AG04450 (cell line): ENCODE measurements at regions not wholly inside any gene's neighbourhood (a gene's known extent, or its start where the extent isn't known, plus 50 kb on each side); places are given as distances from the start of the nearest gene placed in this dataset.
A peak's percentile ranks its signal among the peaks of the same experiment; 100 is the strongest.
"Not testable (repeated sequence)": the region's sequence is repeated elsewhere in the genome, so short reads cannot be mapped to it uniquely, and the experiment has no call there.

Source experiments
- CTCF ChIA-PET: fragments of 300-600, 350-600 bp; formaldehyde crosslinking; extraction: SDS; loops from one replicate; lab custom pipeline; 2022; ENCODE audit warnings: antibody characterized with exemption, inconsistent platforms; lab: Charles Lee
- POLR2A ChIA-PET: fragments of 350-600 bp; formaldehyde crosslinking; extraction: SDS; loops from one replicate; lab custom pipeline; 2021; ENCODE audit warnings: antibody characterized with exemption, inconsistent platforms; lab: Yijun Ruan, JAX
- DNase-seq: peaks from one replicate; pipeline ENCODE4 v3.0.0-alpha.2; 2011; ENCODE audit warnings: low read depth, low spot score
- H3K27ac ChIP-seq: one replicate; pipeline ENCODE4 v1.5.1; 2012; ENCODE audit warnings: low read depth, low read length, control low read depth
- H3K27me3 ChIP-seq: one replicate; pipeline ENCODE4 v1.6.0; 2012; ENCODE audit warnings: low read length; ENCODE audit not compliant: control insufficient read depth, insufficient read depth
- H3K4me3 ChIP-seq: 2 replicates; pipeline ENCODE4 v1.5.1; 2011; ENCODE audit warnings: mild to moderate bottlenecking, low read depth, low read length, control low read depth
- H3K9me3 ChIP-seq: 2 replicates; pipeline ENCODE4 v1.5.1; 2012; ENCODE audit warnings: low read length; ENCODE audit not compliant: control insufficient read depth, insufficient read depth
- CTCF ChIP-seq: IDR thresholded peaks from 2 replicates; pipeline ENCODE4 v1.5.1; 2011; ENCODE audit warnings: low read depth, low read length, control low read depth, inconsistent platforms

- Histone ChIP-seq H3K9me3 (no peaks in the 10 kb centered on the region), H3K27me3 (no peaks in the 10 kb centered on the region), H3K4me3 (no peak overlapping the region), H3K27ac (no peak overlapping the region)
- POLR2A ChIA-PET = no interaction called here
- TF ChIP-seq CTCF = no peak
- no peak for DNase-seq
- CTCF ChIA-PET = interaction anchor here (0.5 to 4.7 kb wide), 38 partner anchors 8 to 1312 kb away, joined by 3 to 66 read pairs (median 4); no protein-coding TSS in a partner anchor
These were observed 235.1 kb upstream of the ANKH start for GRCh38 chr5:15106530-15107283.

GRCh38 chr5:15105799-15106393 is 234.3 kb upstream of the ANKH start:
- Histone ChIP-seq H3K4me3 (no peak overlapping the region), H3K27ac (no peak overlapping the region), H3K9me3 (no peaks in the 10 kb centered on the region), H3K27me3 (no peaks in the 10 kb centered on the region)
- POLR2A ChIA-PET = no interaction called here
- DNase-seq = no peak
- CTCF ChIA-PET = interaction anchor here (0.5 to 4.7 kb wide), 42 partner anchors 8 to 983 kb away, joined by 3 to 66 read pairs (median 3); no protein-coding TSS in a partner anchor
- TF ChIP-seq CTCF = peak; percentile 82

GRCh38 chr5:15103864-15104263 is 232.3 kb upstream of the ANKH start:
- Histone ChIP-seq H3K27ac (no peak overlapping the region), H3K4me3 (no peak overlapping the region), H3K9me3 (no peaks in the 10 kb centered on the region), H3K27me3 (no peaks in the 10 kb centered on the region)
- CTCF ChIA-PET = interaction anchor here (0.6 to 1.9 kb wide), 3 partner anchors 721 to 938 kb away, joined by 3 to 13 read pairs (median 4); no protein-coding TSS in a partner anchor
- DNase-seq = no peak
- POLR2A ChIA-PET = no interaction called here
- no peak for TF ChIP-seq CTCF

- H3K4me3 ChIP-seq = no peak overlapping the region
- no peak for DNase-seq
- TF ChIP-seq CTCF = no peak
- POLR2A ChIA-PET = no interaction called here
- no peak overlapping the region for H3K27ac ChIP-seq
- CTCF ChIA-PET = interaction anchor here (0.8 to 2.1 kb wide), 3 partner anchors 9 to 892 kb away, joined by 4 to 13 read pairs (median 6); no protein-coding TSS in a partner anchor
- H3K9me3 ChIP-seq = no peaks in the 10 kb centered on the region
- H3K27me3 ChIP-seq = no peaks in the 10 kb centered on the region
These were observed 231.6 kb upstream of the ANKH start for GRCh38 chr5:15103130-15103529.

GRCh38 chr5:15097552-15097951 is 226.0 kb upstream of the ANKH start:
- POLR2A ChIA-PET = no interaction called here
- Histone ChIP-seq H3K4me3 (no peak overlapping the region), H3K9me3 (no peaks in the 10 kb centered on the region), H3K27ac (no peak overlapping the region), H3K27me3 (no peaks in the 10 kb centered on the region)
- no peak for TF ChIP-seq CTCF
- no peak for DNase-seq
- CTCF ChIA-PET = no interaction called here

GRCh38 chr5:15096686-15097085 is 225.1 kb upstream of the ANKH start:
- H3K27me3 ChIP-seq, H3K9me3 ChIP-seq, CTCF ChIA-PET, DNase-seq, H3K27ac ChIP-seq, POLR2A ChIA-PET, H3K4me3 ChIP-seq: not testable (repeated sequence)
